CD4-positive, alpha-beta T cell treated with Interleukin-6 for 4 hours (primary cell): ENCODE measurements at regions not wholly inside any gene's neighbourhood (a gene's known extent, or its start where the extent isn't known, plus 50 kb on each side); places are given as distances from the start of the nearest gene placed in this dataset.
"Not testable (repeated sequence)": the region's sequence is repeated elsewhere in the genome, so short reads cannot be mapped to it uniquely, and the experiment has no call there.

Experiments
- DNase-seq: peaks from one replicate; pipeline ENCODE4 v3.0.0-alpha.2; 2020; ENCODE audit warnings: mixed read lengths

DNA sequence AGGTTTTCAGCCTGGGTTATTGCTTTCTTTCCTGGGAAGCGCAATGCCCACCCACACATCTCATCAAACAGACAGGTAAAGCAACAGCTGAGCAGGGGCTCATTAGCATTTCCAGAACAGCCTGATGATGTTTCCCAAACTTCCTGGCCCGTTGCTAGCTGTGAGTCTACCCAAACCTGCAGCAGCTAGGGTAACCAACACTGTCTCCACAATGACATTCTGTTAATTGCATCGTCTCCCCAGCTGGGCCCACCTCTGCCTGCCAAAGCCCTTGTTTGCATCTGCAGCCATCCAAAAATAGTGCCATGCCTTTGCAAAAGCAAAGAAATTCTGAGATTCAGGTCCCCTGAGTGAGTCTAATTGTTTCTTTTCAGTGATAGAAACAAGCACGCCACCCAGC lies 273.0 kb downstream of the MED10 start:
- no peak for DNase-seq

DNA sequence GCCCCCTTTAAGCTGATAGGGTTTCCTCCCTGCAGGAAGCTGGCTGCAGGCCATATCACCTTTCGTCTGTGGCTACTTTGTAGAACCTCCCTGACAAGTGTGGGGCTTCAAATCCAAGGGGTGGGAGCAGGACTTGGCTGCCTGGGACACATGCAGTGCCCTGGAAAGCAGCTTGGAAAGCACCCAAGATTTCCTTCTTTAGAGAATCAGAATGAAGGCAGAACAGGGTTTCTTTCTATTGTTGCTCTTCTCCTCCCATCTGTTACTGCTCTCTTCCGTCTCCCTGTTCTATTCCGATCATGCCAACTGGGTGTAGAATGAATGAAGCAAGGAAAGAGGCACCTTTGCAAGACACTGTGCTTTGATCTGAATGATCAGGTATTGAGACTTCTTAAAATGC lies 282.2 kb downstream of the MED10 start:
- no peak for DNase-seq

DNA sequence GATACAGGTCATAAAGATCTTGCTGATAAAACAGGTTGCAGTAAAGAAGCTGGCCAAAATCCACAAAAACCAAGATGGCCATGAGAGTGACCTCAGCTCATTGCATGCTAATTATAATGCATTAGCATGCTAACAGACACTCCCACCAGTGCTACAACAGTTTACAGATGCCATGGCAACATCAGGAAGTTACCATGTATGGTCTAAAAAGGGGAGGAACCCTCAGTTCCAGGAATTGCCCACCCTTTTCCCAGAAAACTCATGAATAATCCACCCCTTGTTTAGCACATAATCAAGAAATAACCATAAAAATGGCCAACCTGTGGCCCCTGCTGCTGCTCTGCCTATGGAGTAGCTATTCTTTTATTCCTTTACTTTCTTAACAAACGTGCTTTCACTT lies 284.2 kb downstream of the MED10 start:
- not testable (repeated sequence) for DNase-seq

- no peak for DNase-seq
Measured at GRCh38 chr5:6090838-6091237, 287.5 kb downstream of the MED10 start.

GRCh38 chr5:6090079-6090654 lies 288.2 kb downstream of the MED10 start:
- DNase-seq, result no peak

GRCh38 chr5:6088706-6089105 lies 289.6 kb downstream of the MED10 start:
- DNase-seq, result no peak

DNA sequence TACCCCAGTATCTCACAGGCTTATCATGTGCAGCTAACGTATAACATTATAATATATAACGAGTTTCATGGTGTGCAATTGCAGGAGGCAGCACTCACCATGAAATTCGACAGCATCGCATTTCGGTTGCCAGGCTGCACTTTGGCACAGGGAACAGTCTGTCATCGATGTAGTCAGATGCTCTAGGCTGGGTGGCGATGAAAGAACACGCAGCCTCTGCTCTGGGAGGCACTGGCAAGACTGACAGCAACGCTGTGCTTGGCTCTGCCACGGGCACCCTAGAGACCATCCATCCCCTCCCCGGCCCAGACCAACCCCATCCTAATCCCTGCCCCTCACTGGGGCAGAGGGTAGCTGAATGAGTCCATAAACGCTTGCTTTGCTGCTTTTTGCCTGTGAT lies 290.8 kb downstream of the MED10 start:
- no peak for DNase-seq

- no peak for DNase-seq
Measured at GRCh38 chr5:6086871-6087270, 291.5 kb downstream of the MED10 start.

- no peak for DNase-seq
Measured at GRCh38 chr5:6085341-6085860, 292.9 kb downstream of the MED10 start.

- DNase-seq, result no peak
Measured at GRCh38 chr5:6084836-6085235, 293.5 kb downstream of the MED10 start.

GRCh38 chr5:6084376-6084775 lies 294.0 kb downstream of the MED10 start:
- DNase-seq, result no peak

DNA sequence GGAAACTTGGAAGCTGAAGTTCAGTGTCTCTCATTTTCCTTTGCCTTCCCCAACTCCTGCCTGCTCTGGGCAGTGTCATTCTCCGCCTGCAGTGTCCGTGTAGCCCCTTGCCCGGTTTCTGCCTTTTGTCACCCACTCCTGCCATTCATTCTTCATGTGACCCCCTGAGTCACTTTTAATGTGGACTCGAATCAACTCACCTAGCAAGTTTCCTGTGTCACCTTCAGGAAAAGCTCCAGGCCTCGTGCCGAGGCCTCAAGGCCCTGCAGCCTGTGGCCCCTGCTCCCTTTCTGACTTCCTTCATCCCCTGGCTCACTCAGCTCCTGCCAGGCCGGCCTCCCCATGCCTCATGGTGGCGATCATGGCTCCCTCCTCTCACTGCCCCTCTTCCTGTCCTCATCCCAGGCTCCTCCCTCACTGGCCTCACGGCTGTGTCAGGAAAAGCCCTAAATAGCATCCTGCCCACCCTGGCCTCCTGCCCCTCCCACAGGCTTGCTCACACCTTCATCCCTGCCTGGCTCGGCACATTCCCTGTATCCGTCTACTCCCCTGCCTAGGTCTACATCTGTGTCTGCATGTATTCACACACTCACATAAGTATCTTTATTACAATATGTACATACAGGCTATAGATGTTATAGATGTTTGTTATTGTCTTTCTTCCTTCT lies 294.9 kb downstream of the MED10 start:
- DNase-seq, result no peak

DNA sequence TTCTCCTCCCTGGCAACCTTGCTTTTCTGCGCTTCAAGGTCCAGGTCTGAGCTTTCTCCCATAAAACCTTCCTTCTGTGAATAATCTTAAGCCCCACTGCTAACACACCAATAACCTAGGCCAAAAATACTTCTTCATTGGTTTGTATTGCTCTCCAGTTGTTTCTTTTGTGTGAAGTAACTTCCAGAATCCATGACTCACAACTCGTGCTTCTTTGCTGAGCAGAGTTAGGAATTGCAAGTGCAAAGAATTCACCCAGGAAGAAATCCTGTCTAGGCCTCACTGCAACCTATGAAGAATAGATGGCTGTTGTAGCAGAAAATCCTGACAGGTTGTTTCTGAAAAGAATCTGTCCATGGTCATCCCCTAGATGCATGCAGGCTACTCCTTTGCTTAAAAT lies 295.7 kb downstream of the MED10 start:
- DNase-seq, result no peak

DNA sequence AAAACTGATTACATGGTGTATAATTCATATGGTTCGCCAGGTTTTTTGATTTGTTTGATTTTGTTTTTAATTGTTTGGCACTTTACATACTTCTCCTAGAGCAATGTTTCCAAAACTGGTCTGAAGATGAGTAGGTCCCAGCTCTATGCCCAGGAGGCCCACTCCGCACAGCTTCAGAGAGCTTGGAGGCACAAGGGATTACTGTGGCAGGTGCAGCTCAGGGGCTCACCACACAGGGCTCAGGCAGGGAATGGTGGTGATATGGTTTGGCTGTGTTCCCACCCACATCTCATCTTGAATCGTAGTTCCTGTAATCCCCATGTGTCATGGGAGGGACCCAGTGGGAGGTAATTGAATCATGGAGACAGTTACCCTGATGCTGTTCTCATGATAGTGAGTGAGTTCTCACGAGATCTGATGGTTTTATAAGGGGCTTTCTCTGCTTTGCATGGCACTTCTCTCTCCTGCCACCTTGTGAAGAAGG lies 296.6 kb downstream of the MED10 start:
- no peak for DNase-seq

GRCh38 chr5:6080930-6081726 lies 297.2 kb downstream of the MED10 start:
- no peak for DNase-seq

GRCh38 chr5:6080436-6080835 lies 297.9 kb downstream of the MED10 start:
- DNase-seq, result no peak

- no peak for DNase-seq
Measured at GRCh38 chr5:6078881-6079280, 299.5 kb downstream of the MED10 start.

- DNase-seq, result no peak
Measured at GRCh38 chr5:6076341-6077239, 301.8 kb downstream of the MED10 start.

DNA sequence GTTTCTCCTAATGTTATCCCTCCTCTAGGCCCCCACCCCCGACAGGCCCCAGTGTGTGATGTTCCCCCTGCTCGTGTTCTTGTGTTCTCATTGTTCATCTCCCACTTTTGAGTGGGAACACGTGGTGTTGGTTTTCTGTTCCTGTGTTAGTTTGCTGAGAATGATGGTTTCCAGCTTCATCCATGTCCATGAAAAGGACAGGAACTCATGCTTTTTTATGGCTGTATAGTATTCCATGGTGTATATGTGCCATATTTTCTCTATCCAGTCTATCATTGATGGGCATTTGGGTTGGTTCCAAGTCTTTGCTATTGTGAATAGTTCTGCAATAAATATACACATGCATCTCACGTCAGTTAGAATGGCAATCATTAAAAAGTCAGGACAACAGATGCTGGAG lies 305.9 kb downstream of the MED10 start:
- not testable (repeated sequence) for DNase-seq

- no peak for DNase-seq
Measured at GRCh38 chr5:6069496-6070185, 308.7 kb downstream of the MED10 start.

- no peak for DNase-seq
Measured at GRCh38 chr5:6066016-6066415, 312.3 kb downstream of the MED10 start.
